Pancreas (tissue), 10 donors: ENCODE measurements at regions not wholly inside any gene's neighbourhood (a gene's known extent, or its start where the extent isn't known, plus 50 kb on each side); places are given as distances from the start of the nearest gene placed in this dataset.

Source experiments
- ATAC-seq, 4 donors: fragments of 200-7000 bp; cut with Tn5 transposase; one replicate each; pipeline versions ENCODE4 v1.8.0 to v1.9.1; 2020; ENCODE audit warnings: mild to moderate bottlenecking in 4 of 4, moderate library complexity in 4 of 4
- DNase-seq, 6 donors: peaks; one replicate each; pipeline ENCODE4 v3.0.0-alpha.2; 2020
- FAIRE-seq: peaks from 2 replicates; lab custom pipeline; 2012; peaks lifted over from hg19 to GRCh38; lab: Jason Lieb, UNC
- H3K27ac ChIP-seq, 4 donors: fragments of 200-600 bp; sonication (generic); 1 replicate in 3 of 4; 2 replicates in 1 of 4; pipeline versions ENCODE4 v1.5.0 to v1.8.0; 2020
- H3K27me3 ChIP-seq, 4 donors: fragments of 200-600 bp; one replicate each; pipeline ENCODE4 v1.8.0; 2021
- H3K36me3 ChIP-seq, 3 donors: fragments of 200-600 bp; sonication (generic) in 1 of 3; one replicate each; pipeline versions ENCODE4 v1.5.0 to v1.8.0; 2020 to 2021
- H3K4me1 ChIP-seq, 3 donors: fragments of 200-600 bp; one replicate each; pipeline ENCODE4 v1.8.0; 2021
- H3K4me3 ChIP-seq, 4 donors: fragments of 200-600 bp; sonication (generic) in 2 of 4; one replicate each; pipeline versions ENCODE4 v1.5.0 to v1.8.0; 2020 to 2021
- H3K9me3 ChIP-seq, 4 donors: fragments of 200-600 bp; one replicate each; pipeline ENCODE4 v1.8.0; 2021
- WGBS, 2 donors: extraction: QIAGEN DNeasy Blood & Tissue Kit; methylation state at CpG; one replicate each; pipeline ENCODE4 v1.1.7; 2013; 5-methylcytosine and 5-hydroxymethylcytosine counted together
- intact Hi-C, 3 donors: fragments of 100-400 bp; cut with DNase I; formaldehyde crosslinking; loops; one replicate each; pipeline versions ENCODE4 v1.11.1 to v1.14.2; 2022
- TF ChIP-seq, protein P1 (sequence below), 4 donors: fragments of 200-600 bp; sonication (generic) in 3 of 4; IDR thresholded peaks; one replicate each; pipeline versions ENCODE4 v1.5.0 to v1.8.0; 2021; ENCODE audit warnings: antibody characterized with exemption in 4 of 4
- donor health status: healthy with polysubstance abuse.
- donor health status: DM: no; HTN: no; CAD: no; lungs with moderate emphysema.
- donor health status: DM: no; HTN: no; CAD: no.
- donor health status: control.
- donor health status: control.
- donor health status: Bipolar disorder and iron deficiency.
- donor health status: DM: yes; HTN: yes; CAD: no.
- donor health status: DM: no; HTN: no; CAD: no.
- donor health status: DM: no; HTN: no; CAD: no.
- donor health status: DM: yes; HTN: yes; CAD: no.

DNA sequence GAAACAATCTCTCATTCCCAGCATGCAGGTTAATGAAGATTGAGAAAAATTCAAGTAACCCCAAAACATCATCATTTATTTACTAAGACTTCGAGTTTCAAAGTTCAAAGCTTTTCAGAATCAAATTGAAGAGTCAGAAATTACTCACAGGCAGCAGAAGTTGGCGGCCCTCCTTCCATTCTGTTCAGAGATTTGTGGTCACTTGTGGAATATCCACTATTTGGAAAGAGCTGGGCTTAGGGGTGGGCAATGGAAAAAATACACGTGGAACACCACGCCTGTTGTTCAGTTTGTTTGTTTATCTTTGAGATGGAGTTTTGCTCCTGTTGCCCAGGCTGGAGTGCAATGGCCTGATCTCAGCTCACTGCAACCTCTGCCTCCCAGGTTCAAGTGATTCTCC, 108.6 kb upstream of the NAA20 start:
- intact Hi-C loops, result loop anchor here in 1 of 3 donors (10.0 kb wide), 1 partner anchor 86 kb away; no protein-coding TSS in a partner anchor
- no peaks in the 10 kb centered on the region for H3K27me3 ChIP-seq
- TF ChIP-seq, protein P1, sequence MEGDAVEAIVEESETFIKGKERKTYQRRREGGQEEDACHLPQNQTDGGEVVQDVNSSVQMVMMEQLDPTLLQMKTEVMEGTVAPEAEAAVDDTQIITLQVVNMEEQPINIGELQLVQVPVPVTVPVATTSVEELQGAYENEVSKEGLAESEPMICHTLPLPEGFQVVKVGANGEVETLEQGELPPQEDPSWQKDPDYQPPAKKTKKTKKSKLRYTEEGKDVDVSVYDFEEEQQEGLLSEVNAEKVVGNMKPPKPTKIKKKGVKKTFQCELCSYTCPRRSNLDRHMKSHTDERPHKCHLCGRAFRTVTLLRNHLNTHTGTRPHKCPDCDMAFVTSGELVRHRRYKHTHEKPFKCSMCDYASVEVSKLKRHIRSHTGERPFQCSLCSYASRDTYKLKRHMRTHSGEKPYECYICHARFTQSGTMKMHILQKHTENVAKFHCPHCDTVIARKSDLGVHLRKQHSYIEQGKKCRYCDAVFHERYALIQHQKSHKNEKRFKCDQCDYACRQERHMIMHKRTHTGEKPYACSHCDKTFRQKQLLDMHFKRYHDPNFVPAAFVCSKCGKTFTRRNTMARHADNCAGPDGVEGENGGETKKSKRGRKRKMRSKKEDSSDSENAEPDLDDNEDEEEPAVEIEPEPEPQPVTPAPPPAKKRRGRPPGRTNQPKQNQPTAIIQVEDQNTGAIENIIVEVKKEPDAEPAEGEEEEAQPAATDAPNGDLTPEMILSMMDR (IDR thresholded peaks at IDR 0.05), result no peak
- ATAC-seq (no peak), FAIRE-seq (no peak), DNase-seq (no peak)
- H3K4me3 ChIP-seq, result no peak overlapping the region
- H3K4me1 ChIP-seq, result peaks cover 0 to 12% (median 0%) of the 10 kb centered on the region in 3 donors
- H3K36me3 ChIP-seq, result no peaks in the 10 kb centered on the region
- no peaks in the 10 kb centered on the region for H3K9me3 ChIP-seq
- WGBS, 2 donors, result 83 to 86% methylated on average over 4 of the region's 4 CpGs
- no peak overlapping the region for H3K27ac ChIP-seq

DNA sequence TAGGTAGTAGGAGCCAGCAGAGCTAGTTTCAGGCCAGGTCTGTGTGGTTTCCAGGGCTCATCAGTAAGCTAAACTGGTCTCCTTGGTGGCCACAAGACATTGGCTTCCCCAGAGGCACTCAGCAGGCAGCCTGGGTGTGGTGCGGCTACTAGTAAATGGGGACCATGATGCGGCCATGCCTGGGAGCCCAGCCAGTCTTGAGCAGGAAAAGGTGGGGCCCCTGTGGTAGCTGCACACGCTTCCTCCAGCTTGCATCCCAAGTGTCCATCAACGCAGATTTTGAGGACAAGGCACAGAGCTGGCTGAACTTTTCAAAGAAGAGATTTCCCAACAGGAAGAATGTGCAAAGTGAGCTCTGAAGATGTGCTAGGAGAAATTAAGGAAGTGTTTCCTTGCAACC, 107.4 kb upstream of the NAA20 start:
- no peaks in the 10 kb centered on the region for H3K36me3 ChIP-seq
- TF ChIP-seq, protein P1 (IDR thresholded peaks at IDR 0.05), result no peak
- DNase-seq, result peak in 1 of 6 donors; percentile 54
- no peaks in the 10 kb centered on the region for H3K9me3 ChIP-seq
- H3K4me3 ChIP-seq, result no peak overlapping the region
- no peak overlapping the region for H3K27ac ChIP-seq
- peaks cover 0 to 21% (median 0%) of the 10 kb centered on the region in 3 donors for H3K4me1 ChIP-seq
- FAIRE-seq, result no peak
- peak in 2 of 4 donors; percentile 31 to 46 for ATAC-seq
- WGBS, 2 donors, result 75 to 81% methylated on average over 4 of the region's 4 CpGs
- no peaks in the 10 kb centered on the region for H3K27me3 ChIP-seq
- intact Hi-C loops, result loop anchor here in 1 of 3 donors (10.0 kb wide), 1 partner anchor 85 kb away; no protein-coding TSS in a partner anchor

DNA sequence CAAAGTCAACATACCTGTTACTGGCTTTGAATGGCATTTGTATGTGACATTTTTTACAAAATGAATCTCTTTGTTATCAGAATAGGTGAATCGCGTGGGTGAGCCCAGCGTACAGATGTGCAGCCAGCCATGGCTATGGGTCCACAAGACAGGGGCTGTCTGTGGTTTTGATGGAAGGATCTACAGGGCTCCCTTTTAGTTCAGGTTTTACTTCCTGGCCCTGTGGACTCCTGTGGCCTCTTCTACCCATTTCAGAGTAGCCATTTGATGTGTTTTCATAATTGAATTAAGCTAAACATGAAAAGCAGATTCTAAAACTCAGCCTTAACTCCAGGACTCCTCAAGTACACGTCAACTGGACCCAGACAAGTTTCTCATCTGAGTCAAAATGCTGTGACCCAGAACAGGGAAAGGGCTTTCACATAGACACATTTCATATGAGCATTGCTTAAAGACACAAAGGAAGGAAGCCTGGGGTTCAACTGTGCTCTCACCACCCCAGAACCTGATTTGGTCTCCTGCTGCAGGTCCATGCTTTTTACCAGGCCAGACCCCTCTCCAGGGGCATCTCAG, 105.3 kb upstream of the NAA20 start:
- peak in 1 of 4 donors; percentile 10 for ATAC-seq
- 61 to 66% methylated on average over 4 of the region's 4 CpGs for WGBS, 2 donors
- Histone ChIP-seq H3K4me1 (peaks cover 0 to 29% (median 0%) of the 10 kb centered on the region in 3 donors), H3K36me3 (no peaks in the 10 kb centered on the region), H3K4me3 (no peak overlapping the region), H3K27ac (no peak overlapping the region), H3K9me3 (no peaks in the 10 kb centered on the region), H3K27me3 (no peaks in the 10 kb centered on the region)
- intact Hi-C loops, result no loop called here
- DNase-seq, result no peak
- no peak for FAIRE-seq
- TF ChIP-seq, protein P1 (IDR thresholded peaks at IDR 0.05), result no peak

DNA sequence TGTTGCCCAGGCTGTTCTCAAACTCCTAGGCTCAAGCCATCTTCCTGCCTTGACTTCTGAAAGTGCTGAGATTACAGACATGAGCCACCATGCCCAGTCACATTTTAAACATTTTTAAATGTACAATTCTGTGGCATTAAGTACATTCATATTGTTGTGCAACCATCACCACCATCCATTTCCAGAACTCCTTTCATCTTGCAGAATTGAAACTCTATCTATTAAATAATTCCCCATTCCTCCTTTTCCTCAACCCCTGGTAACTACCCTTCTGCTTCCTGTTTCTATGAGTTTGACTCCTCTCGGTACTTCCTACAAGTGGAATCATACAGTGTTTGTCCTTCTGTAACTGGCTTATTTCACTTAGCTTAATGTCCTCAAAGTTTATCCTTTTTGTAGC, 103.8 kb upstream of the NAA20 start:
- 95 to 97% methylated on average over 1 of the region's 1 CpG for whole genome bisulfite sequencing, 2 donors
- no peaks in the 10 kb centered on the region for H3K36me3 ChIP-seq
- no peak overlapping the region for H3K27ac ChIP-seq
- no peak for FAIRE-seq
- intact Hi-C loops, result no loop called here
- no peaks in the 10 kb centered on the region for H3K27me3 ChIP-seq
- TF ChIP-seq, protein P1 (IDR thresholded peaks at IDR 0.05), result no peak
- peaks cover 0 to 31% (median 0%) of the 10 kb centered on the region in 3 donors for H3K4me1 ChIP-seq
- no peak for ATAC-seq
- DNase-seq, result no peak
- H3K4me3 ChIP-seq, result no peak overlapping the region
- H3K9me3 ChIP-seq, result no peaks in the 10 kb centered on the region

DNA sequence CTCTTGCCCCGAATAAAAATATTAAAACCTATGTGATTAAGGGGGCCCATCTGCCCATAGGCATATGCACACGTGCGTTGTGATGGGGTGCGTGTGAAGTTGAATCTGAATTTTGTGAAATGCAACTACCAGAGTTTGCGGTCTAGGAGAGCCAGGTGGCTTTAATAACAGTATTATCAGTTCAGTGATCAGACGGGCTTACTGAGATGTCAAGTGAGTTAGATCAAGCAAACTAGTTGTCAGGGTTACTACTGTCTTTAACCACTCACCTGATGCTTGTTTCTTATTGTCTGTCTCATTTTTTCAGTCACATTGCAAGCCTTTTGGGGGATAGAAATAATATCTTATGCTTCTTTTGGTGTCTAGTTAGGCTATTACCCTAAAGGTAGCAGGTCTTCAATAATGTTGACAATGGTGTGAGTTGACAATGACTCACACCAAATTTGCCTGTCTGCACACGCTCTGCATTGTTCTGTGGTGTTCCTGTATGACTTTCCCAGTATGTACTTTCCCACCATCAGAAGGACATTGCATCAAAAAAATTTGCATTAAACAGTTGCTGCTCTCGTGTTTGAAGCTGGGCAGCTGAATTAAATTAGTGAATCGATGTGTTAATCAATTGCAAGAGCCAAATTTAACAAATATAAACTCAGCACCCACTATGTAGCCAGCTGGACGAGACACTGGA, 103.1 kb upstream of the NAA20 start:
- no peak overlapping the region for H3K27ac ChIP-seq
- no peaks in the 10 kb centered on the region for H3K9me3 ChIP-seq
- FAIRE-seq, result no peak
- TF ChIP-seq, protein P1 (IDR thresholded peaks at IDR 0.05), result no peak
- no peak for ATAC-seq
- DNase-seq, result no peak
- H3K36me3 ChIP-seq, result no peaks in the 10 kb centered on the region
- no peaks in the 10 kb centered on the region for H3K27me3 ChIP-seq
- WGBS, 2 donors, result 85 to 92% methylated on average over 10 of the region's 10 CpGs
- intact Hi-C loops, result no loop called here
- H3K4me3 ChIP-seq, result no peak overlapping the region
- peaks cover 0 to 34% (median 0%) of the 10 kb centered on the region in 3 donors for H3K4me1 ChIP-seq
